Immature natural killer cell (primary cell): ENCODE measurements at regions not wholly inside any gene's neighbourhood (a gene's known extent, or its start where the extent isn't known, plus 50 kb on each side); places are given as distances from the start of the nearest gene placed in this dataset.

ENCODE experiments used
- DNase-seq, 3 donors: peaks; one replicate each; pipeline ENCODE4 v3.0.0; 2022; ENCODE audit warnings: mixed read lengths in 1 of 3
- H3K27ac Mint-ChIP-seq, 6 donors: one replicate each; pipeline ENCODE4 v1.8.0; 2020; ENCODE audit warnings: mixed read lengths in 6 of 6, mild to moderate bottlenecking in 5 of 6, inconsistent platforms in 4 of 6, moderate library complexity in 3 of 6
- H3K27me3 Mint-ChIP-seq, 3 donors: one replicate each; pipeline ENCODE4 v1.8.0; 2020 to 2021; ENCODE audit warnings: low read depth in 3 of 3, mild to moderate bottlenecking in 3 of 3, mixed read lengths in 3 of 3, moderate library complexity in 3 of 3, inconsistent platforms in 1 of 3
- H3K36me3 Mint-ChIP-seq, 3 donors: one replicate each; pipeline ENCODE4 v1.8.0; 2020; ENCODE audit warnings: mixed read lengths in 3 of 3, inconsistent platforms in 2 of 3, mild to moderate bottlenecking in 2 of 3
- H3K4me1 Mint-ChIP-seq, 2 donors: one replicate each; pipeline ENCODE4 v1.8.0; 2020; ENCODE audit warnings: inconsistent platforms in 2 of 2, mild to moderate bottlenecking in 2 of 2, mixed read lengths in 2 of 2, moderate library complexity in 1 of 2
- H3K4me3 Mint-ChIP-seq, 5 donors: one replicate each; pipeline ENCODE4 v1.8.0; 2020; ENCODE audit warnings: mild to moderate bottlenecking in 5 of 5, mixed read lengths in 5 of 5, inconsistent platforms in 3 of 5, moderate library complexity in 3 of 5
- H3K9me3 Mint-ChIP-seq, 6 donors: one replicate each; pipeline ENCODE4 v1.8.0; 2020; ENCODE audit warnings: mild to moderate bottlenecking in 6 of 6, mixed read lengths in 6 of 6, inconsistent platforms in 4 of 6, moderate library complexity in 3 of 6

DNA sequence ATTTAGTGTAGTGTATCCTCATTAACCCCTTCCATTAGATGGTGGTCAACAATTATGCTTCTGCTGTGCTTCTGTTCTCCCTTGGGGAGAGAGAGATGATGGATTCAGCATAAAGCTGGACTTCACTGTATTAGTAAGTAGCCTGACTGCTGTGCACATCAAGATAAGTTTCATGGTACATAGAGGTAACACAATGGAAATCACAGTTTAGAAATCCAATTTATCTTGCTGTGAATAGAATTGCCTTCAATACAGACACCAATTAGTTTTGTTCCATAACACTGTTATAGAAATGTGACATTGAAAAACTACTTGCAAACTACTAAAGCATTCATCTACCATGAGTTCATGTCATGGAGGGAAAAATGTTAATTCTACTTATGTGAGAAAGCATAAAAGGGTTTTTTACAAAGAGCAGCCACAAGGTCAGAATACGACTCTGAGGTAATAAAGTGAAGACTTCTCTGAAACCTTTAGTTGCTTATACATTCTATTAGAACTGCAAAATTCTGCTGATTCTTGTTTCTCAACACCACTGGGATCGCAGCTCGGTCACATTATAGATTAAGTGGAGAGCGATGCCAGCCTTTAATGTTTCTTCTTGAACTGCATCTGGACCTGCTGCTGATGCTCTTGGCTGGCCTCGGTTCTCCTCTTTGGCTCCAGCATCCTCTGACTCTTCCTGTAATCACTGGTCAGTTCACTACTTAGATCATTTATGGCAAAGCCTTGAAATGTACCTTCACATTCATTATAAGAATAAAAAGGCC, 190.8 kb downstream of the ATP23 start:
- Mint-ChIP-seq H3K4me1 (no peaks in the 10 kb centered on the region), H3K9me3 (peaks cover 0 to 4% (median 0%) of the 10 kb centered on the region in 6 donors), H3K4me3 (no peak overlapping the region), H3K36me3 (no peaks in the 10 kb centered on the region), H3K27ac (no peak overlapping the region), H3K27me3 (peaks cover 2 to 4% (median 2%) of the 10 kb centered on the region in 3 donors)
- no peak for DNase-seq

GRCh38 chr12:58138424-58138823, 197.1 kb downstream of the ATP23 start:
- no peak for DNase-seq
- Mint-ChIP-seq H3K27me3 (peaks cover 0 to 2% (median 2%) of the 10 kb centered on the region in 3 donors), H3K9me3 (peaks cover 0 to 1% (median 0%) of the 10 kb centered on the region in 6 donors), H3K36me3 (no peaks in the 10 kb centered on the region), H3K4me3 (no peak overlapping the region), H3K27ac (no peak overlapping the region), H3K4me1 (no peaks in the 10 kb centered on the region)

DNA sequence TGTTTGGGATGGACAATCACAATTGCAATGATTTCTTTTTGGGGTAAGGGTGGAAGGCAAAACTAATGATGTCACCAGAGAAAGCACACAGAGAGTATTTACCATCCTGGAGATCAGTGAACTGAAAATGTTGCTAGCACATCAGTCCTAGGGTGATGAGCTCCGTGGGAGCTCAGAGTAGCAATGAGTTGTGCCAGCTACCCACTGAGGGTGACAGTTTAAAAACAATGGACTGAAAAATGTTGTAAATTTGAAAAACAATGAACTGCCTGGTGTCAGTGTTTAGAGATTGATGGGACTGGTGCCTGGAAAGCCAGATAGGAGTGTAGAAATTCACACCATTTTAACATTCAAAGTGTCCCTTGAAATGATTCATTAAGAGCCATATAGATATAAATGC, 198.5 kb downstream of the ATP23 start:
- peaks cover 0 to 5% (median 0%) of the 10 kb centered on the region in 6 donors for H3K9me3 Mint-ChIP-seq
- H3K27me3 Mint-ChIP-seq, result peaks cover 0 to 2% (median 1%) of the 10 kb centered on the region in 3 donors
- H3K4me3 Mint-ChIP-seq, result no peak overlapping the region

GRCh38 chr12:58140395-58140794, 199.0 kb downstream of the ATP23 start:
- H3K27ac Mint-ChIP-seq, result no peak overlapping the region
- H3K36me3 Mint-ChIP-seq, result no peaks in the 10 kb centered on the region
- H3K4me3 Mint-ChIP-seq, result no peak overlapping the region
- no peak for DNase-seq
- peaks cover 0 to 5% (median 0%) of the 10 kb centered on the region in 6 donors for H3K9me3 Mint-ChIP-seq
- H3K4me1 Mint-ChIP-seq, result no peaks in the 10 kb centered on the region
- H3K27me3 Mint-ChIP-seq, result peaks cover 0 to 2% (median 0%) of the 10 kb centered on the region in 3 donors

More for the DNA sequence above, 198.5 kb downstream of the ATP23 start:
- DNase-seq, result no peak
- H3K4me1 Mint-ChIP-seq, result no peaks in the 10 kb centered on the region
- H3K27ac Mint-ChIP-seq, result no peak overlapping the region
- no peaks in the 10 kb centered on the region for H3K36me3 Mint-ChIP-seq

GRCh38 chr12:58142991-58143390, 201.6 kb downstream of the ATP23 start:
- H3K4me3 Mint-ChIP-seq, result no peak overlapping the region
- no peaks in the 10 kb centered on the region for H3K36me3 Mint-ChIP-seq
- H3K9me3 Mint-ChIP-seq, result peaks cover 0 to 15% (median 4%) of the 10 kb centered on the region in 6 donors
- H3K4me1 Mint-ChIP-seq, result no peaks in the 10 kb centered on the region
- H3K27me3 Mint-ChIP-seq, result peaks cover 0 to 2% (median 2%) of the 10 kb centered on the region in 3 donors
- no peak overlapping the region for H3K27ac Mint-ChIP-seq
- DNase-seq, result no peak

GRCh38 chr12:58143498-58143995, 202.2 kb downstream of the ATP23 start:
- no peaks in the 10 kb centered on the region for H3K4me1 Mint-ChIP-seq
- no peak overlapping the region for H3K27ac Mint-ChIP-seq
- no peaks in the 10 kb centered on the region for H3K36me3 Mint-ChIP-seq
- DNase-seq, result no peak
- H3K4me3 Mint-ChIP-seq, result no peak overlapping the region
- peaks cover 0 to 15% (median 4%) of the 10 kb centered on the region in 6 donors for H3K9me3 Mint-ChIP-seq
- H3K27me3 Mint-ChIP-seq, result peaks cover 0 to 2% (median 2%) of the 10 kb centered on the region in 3 donors

GRCh38 chr12:58148405-58148804, 207.0 kb downstream of the ATP23 start:
- peaks cover 0 to 13% (median 4%) of the 10 kb centered on the region in 6 donors for H3K9me3 Mint-ChIP-seq
- no peak overlapping the region for H3K27ac Mint-ChIP-seq
- peaks cover 2% of the 10 kb centered on the region in 3 donors for H3K27me3 Mint-ChIP-seq
- no peak for DNase-seq
- no peaks in the 10 kb centered on the region for H3K4me1 Mint-ChIP-seq
- H3K36me3 Mint-ChIP-seq, result no peaks in the 10 kb centered on the region
- H3K4me3 Mint-ChIP-seq, result no peak overlapping the region

- peaks cover 0 to 17% (median 4%) of the 10 kb centered on the region in 6 donors for H3K9me3 Mint-ChIP-seq
- no peaks in the 10 kb centered on the region for H3K4me1 Mint-ChIP-seq
- H3K27me3 Mint-ChIP-seq, result peaks cover 2% of the 10 kb centered on the region in 3 donors
- no peak overlapping the region for H3K27ac Mint-ChIP-seq
- H3K36me3 Mint-ChIP-seq, result no peaks in the 10 kb centered on the region
- no peak for DNase-seq
- no peak overlapping the region for H3K4me3 Mint-ChIP-seq
These were observed 207.6 kb downstream of the ATP23 start for GRCh38 chr12:58148976-58149375.

- no peak for DNase-seq
- peaks cover 0 to 6% (median under 1%) of the 10 kb centered on the region in 6 donors for H3K9me3 Mint-ChIP-seq
- peaks cover 0 to 2% (median 2%) of the 10 kb centered on the region in 3 donors for H3K27me3 Mint-ChIP-seq
- no peak overlapping the region for H3K27ac Mint-ChIP-seq
- no peaks in the 10 kb centered on the region for H3K36me3 Mint-ChIP-seq
- no peak overlapping the region for H3K4me3 Mint-ChIP-seq
- no peaks in the 10 kb centered on the region for H3K4me1 Mint-ChIP-seq
These were observed 213.0 kb downstream of the ATP23 start for GRCh38 chr12:58154359-58154758.

DNA sequence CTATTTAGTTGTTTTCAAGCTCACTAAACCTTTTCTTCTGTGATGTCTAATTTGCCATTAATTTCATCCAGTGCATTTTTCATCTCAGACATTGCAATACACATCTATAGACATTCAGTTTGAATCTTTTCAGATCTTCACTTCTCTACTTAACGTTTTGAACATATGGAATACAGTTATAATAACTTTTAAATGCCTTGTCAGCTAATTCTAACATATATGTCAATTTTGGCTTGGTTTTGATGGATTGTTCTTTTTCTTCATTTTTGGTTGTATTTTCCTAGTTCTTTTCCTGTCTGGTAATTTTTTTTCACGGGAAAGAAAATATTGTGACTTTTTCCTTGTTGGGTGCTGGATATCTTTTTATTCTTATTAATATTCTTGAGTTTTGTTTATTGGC, 215.3 kb downstream of the ATP23 start:
- Mint-ChIP-seq H3K27ac (no peak overlapping the region), H3K4me1 (no peaks in the 10 kb centered on the region), H3K27me3 (peaks cover 0 to 4% (median 2%) of the 10 kb centered on the region in 3 donors), H3K9me3 (peaks cover 0 to 7% (median under 1%) of the 10 kb centered on the region in 6 donors), H3K36me3 (no peaks in the 10 kb centered on the region), H3K4me3 (no peak overlapping the region)
- DNase-seq, result no peak

DNA sequence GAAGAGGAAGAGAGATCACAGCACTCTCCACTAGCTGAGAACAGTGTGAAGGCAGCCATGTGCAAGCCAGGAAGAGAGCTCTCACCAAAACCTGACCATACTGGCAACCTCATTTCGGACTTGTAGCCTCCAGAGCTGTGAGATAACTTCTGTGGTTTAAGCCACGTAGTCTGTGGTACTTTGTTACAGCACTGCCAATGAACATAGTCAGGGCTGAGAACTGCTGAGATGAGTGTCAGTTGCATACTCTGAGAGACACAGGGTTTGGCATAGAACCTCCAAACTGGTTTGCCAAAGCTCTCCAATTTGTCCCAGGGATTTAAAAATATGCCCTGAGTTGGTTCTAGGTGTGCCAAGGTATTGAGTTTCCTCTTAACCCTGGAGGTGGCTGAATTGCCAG, 218.6 kb downstream of the ATP23 start:
- Mint-ChIP-seq H3K4me3 (no peak overlapping the region), H3K27ac (no peak overlapping the region), H3K9me3 (peaks cover 0 to 4% (median 0%) of the 10 kb centered on the region in 6 donors), H3K36me3 (no peaks in the 10 kb centered on the region), H3K4me1 (no peaks in the 10 kb centered on the region), H3K27me3 (peaks cover 2 to 7% (median 2%) of the 10 kb centered on the region in 3 donors)
- no peak for DNase-seq

DNA sequence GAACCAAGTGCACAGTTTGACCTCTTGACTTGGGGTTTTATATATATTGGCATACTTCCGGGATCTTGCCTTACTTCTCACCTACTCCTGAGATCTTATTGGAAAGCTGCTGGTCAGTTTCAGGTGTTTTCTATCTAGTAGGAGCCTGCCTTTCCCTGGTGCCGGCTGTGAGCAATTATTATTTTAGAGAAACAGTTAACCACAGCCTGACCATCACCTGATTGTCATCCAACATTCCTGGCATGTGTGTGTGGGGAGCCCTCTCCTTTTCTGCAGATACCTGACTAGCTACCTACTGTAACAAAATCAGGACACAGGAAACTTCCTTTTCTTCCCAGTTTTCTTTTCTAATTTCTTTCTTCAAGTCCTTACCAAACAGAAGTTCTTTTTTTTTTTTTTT, 220.4 kb downstream of the ATP23 start:
- H3K9me3 Mint-ChIP-seq, result peaks cover 0 to 4% (median under 1%) of the 10 kb centered on the region in 6 donors
- no peak overlapping the region for H3K4me3 Mint-ChIP-seq
- H3K4me1 Mint-ChIP-seq, result no peaks in the 10 kb centered on the region
- H3K27ac Mint-ChIP-seq, result no peak overlapping the region
- DNase-seq, result no peak
- H3K36me3 Mint-ChIP-seq, result no peaks in the 10 kb centered on the region
- H3K27me3 Mint-ChIP-seq, result peaks cover 2 to 7% (median 2%) of the 10 kb centered on the region in 3 donors

- peaks cover 0 to 7% (median under 1%) of the 10 kb centered on the region in 6 donors for H3K9me3 Mint-ChIP-seq
These were observed 221.7 kb downstream of the ATP23 start for GRCh38 chr12:58163021-58163420.

DNA sequence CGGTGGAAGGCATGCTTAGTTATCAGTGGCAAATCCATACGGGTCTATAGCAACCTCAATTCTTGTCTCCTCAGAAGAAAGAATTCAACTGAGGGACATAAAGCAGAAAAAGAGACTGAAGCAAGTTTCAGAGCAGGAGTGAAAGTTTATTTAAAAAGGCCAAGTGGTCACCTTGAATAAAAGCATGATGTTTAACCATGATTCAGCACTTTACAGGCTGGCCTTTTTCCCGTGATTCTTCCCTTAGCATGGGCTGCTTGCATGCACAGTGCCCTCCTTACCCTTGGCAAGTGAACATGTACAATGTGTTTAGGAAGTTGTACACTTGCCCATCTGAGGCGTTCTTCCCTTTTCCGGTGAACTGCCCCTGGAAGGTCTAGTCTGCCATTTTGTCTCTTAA, 225.3 kb downstream of the ATP23 start:
- H3K36me3 Mint-ChIP-seq, result no peaks in the 10 kb centered on the region
- H3K4me3 Mint-ChIP-seq, result no peak overlapping the region
- DNase-seq, result no peak
- no peaks in the 10 kb centered on the region for H3K4me1 Mint-ChIP-seq
- H3K27ac Mint-ChIP-seq, result no peak overlapping the region
- H3K27me3 Mint-ChIP-seq, result peaks cover 2 to 6% (median 4%) of the 10 kb centered on the region in 3 donors
- H3K9me3 Mint-ChIP-seq, result peaks cover 0 to 6% (median under 1%) of the 10 kb centered on the region in 6 donors

More at GRCh38 chr12:58163021-58163420, 221.7 kb downstream of the ATP23 start:
- DNase-seq, result no peak
- Mint-ChIP-seq H3K36me3 (no peaks in the 10 kb centered on the region), H3K4me3 (no peak overlapping the region), H3K4me1 (no peaks in the 10 kb centered on the region), H3K27ac (no peak overlapping the region), H3K27me3 (peaks cover 2 to 7% (median 4%) of the 10 kb centered on the region in 3 donors)
